HepG2 (cell line): ENCODE measurements at regions not wholly inside any gene's neighbourhood (a gene's known extent, or its start where the extent isn't known, plus 50 kb on each side); places are given as distances from the start of the nearest gene placed in this dataset.

ENCODE experiments used
- IRX3 ChIP-seq: sonication (generic); formaldehyde crosslinking; IDR thresholded peaks from 2 replicates; pipeline ENCODE4 v1.8.1; 2023; ENCODE audit warnings: mild to moderate bottlenecking, low read depth, missing genetic modification reagents, borderline replicate concordance
- NCOA1 ChIP-seq: sonication (generic); formaldehyde crosslinking; IDR thresholded peaks from 2 replicates; pipeline ENCODE4 v1.9.0; 2021; ENCODE audit warnings: missing genetic modification reagents
- ZNF430 ChIP-seq: sonication (generic); formaldehyde crosslinking; IDR thresholded peaks from 2 replicates; pipeline ENCODE4 v1.9.0; 2021; ENCODE audit warnings: mild to moderate bottlenecking, missing genetic modification reagents
- TF ChIP-seq, protein P1 (sequence below): sonication (generic); formaldehyde crosslinking; IDR thresholded peaks from 2 replicates; pipeline ENCODE4 v1.5.0; 2020; ENCODE audit warnings: mild to moderate bottlenecking, missing genetic modification reagents
- TF ChIP-seq, protein P2 (sequence below): IDR thresholded peaks from 2 replicates; pipeline ENCODE4 v1.6.1; 2016; ENCODE audit warnings: control low read depth
- TF ChIP-seq, protein P3 (sequence below): sonication (generic); formaldehyde crosslinking; IDR thresholded peaks from 2 replicates; pipeline ENCODE4 v1.4.0; 2020; ENCODE audit warnings: missing genetic modification reagents
- TF ChIP-seq, protein P4 (sequence below): sonication (generic); formaldehyde crosslinking; conservative IDR thresholded peaks from 2 replicates; pipeline ENCODE4 v1.4.0; 2020; ENCODE audit warnings: missing genetic modification reagents

DNA sequence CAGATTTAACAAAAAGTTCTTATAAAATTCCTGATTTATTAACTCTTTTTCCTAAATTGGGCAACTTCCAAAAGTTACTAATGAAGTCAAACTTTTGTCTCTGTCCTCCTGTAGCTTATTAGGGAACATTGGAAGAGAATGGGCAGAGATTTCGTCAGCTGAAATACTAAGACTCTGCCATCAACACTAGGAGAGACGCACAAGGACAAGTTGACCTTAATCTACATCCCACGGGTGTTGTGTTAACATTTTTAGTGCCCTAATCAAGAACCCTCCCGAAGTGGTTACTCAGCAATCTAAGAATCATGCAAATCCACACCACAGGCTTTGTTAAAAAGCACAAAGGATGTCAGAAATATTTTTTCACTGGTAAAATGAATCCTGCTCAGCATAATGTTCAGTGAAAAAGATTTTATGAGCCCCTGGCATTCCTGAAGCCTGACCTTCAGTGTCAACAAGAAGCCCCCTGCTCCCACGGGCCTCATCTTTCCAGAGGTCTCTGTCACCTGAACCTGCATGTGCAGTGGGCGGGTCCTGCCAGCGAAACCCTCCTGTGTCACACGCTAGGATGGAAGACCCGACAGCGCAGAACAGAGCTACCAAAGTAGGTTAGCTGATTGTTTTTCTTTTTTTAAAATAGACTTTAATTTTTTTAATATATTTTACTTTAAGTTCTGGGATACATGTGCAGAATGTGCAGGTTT is 70.6 kb upstream of the AKR1E2 start (continued):
- TF ChIP-seq, protein P1, sequence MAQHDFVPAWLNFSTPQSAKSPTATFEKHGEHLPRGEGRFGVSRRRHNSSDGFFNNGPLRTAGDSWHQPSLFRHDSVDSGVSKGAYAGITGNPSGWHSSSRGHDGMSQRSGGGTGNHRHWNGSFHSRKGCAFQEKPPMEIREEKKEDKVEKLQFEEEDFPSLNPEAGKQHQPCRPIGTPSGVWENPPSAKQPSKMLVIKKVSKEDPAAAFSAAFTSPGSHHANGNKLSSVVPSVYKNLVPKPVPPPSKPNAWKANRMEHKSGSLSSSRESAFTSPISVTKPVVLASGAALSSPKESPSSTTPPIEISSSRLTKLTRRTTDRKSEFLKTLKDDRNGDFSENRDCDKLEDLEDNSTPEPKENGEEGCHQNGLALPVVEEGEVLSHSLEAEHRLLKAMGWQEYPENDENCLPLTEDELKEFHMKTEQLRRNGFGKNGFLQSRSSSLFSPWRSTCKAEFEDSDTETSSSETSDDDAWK = no peak
- no peak for TF ChIP-seq NCOA1 (CRISPR knock-in tag)
- no peak for TF ChIP-seq IRX3 (CRISPR knock-in tag)
- no peak for TF ChIP-seq ZNF430 (CRISPR knock-in tag)
- TF ChIP-seq, protein P2, sequence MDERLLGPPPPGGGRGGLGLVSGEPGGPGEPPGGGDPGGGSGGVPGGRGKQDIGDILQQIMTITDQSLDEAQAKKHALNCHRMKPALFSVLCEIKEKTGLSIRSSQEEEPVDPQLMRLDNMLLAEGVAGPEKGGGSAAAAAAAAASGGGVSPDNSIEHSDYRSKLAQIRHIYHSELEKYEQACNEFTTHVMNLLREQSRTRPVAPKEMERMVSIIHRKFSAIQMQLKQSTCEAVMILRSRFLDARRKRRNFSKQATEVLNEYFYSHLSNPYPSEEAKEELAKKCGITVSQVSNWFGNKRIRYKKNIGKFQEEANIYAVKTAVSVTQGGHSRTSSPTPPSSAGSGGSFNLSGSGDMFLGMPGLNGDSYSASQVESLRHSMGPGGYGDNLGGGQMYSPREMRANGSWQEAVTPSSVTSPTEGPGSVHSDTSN (CRISPR knock-in tag) = no peak
- TF ChIP-seq, protein P3, sequence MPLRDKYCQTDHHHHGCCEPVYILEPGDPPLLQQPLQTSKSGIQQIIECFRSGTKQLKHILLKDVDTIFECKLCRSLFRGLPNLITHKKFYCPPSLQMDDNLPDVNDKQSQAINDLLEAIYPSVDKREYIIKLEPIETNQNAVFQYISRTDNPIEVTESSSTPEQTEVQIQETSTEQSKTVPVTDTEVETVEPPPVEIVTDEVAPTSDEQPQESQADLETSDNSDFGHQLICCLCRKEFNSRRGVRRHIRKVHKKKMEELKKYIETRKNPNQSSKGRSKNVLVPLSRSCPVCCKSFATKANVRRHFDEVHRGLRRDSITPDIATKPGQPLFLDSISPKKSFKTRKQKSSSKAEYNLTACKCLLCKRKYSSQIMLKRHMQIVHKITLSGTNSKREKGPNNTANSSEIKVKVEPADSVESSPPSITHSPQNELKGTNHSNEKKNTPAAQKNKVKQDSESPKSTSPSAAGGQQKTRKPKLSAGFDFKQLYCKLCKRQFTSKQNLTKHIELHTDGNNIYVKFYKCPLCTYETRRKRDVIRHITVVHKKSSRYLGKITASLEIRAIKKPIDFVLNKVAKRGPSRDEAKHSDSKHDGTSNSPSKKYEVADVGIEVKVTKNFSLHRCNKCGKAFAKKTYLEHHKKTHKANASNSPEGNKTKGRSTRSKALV (CRISPR knock-in tag) = no peak
- TF ChIP-seq, protein P4, sequence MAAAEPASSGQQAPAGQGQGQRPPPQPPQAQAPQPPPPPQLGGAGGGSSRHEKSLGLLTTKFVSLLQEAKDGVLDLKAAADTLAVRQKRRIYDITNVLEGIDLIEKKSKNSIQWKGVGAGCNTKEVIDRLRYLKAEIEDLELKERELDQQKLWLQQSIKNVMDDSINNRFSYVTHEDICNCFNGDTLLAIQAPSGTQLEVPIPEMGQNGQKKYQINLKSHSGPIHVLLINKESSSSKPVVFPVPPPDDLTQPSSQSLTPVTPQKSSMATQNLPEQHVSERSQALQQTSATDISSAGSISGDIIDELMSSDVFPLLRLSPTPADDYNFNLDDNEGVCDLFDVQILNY (CRISPR knock-in tag) = no peak
